ENCODE measurements at regions not wholly inside any gene's neighbourhood (a gene's known extent, or its start where the extent isn't known, plus 50 kb on each side); places are given as distances from the start of the nearest gene placed in this dataset.

DNA sequence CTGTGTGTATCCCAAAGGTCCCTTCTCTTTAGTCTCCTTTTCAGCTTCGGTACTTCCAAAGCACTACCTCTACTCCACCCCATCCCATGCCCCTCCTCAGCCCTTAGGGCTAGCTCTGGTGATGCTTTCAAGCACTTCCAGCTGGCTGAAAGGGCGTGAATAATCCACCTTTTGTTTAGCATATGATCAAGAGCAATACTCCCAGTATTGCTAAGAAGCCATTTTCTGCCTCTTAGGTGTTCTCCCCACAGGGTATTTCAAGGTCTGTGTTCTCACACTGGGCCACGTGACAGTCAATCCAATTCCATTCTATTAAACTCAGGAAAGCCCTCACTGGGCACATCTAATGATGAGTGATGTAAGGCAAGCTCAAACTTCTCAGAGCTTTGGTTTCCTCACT, 298.5 kb upstream of the PROX1 start:
- Histone ChIP-seq H3K9me3 (no peaks in the 10 kb centered on the region), H3K27me3 (no peaks in the 10 kb centered on the region), H3K27ac (no peak overlapping the region), H3K36me3 (no peaks in the 10 kb centered on the region), H3K4me3 (no peak overlapping the region), H3K4me1 (no peaks in the 10 kb centered on the region)
- TF ChIP-seq, protein P1, sequence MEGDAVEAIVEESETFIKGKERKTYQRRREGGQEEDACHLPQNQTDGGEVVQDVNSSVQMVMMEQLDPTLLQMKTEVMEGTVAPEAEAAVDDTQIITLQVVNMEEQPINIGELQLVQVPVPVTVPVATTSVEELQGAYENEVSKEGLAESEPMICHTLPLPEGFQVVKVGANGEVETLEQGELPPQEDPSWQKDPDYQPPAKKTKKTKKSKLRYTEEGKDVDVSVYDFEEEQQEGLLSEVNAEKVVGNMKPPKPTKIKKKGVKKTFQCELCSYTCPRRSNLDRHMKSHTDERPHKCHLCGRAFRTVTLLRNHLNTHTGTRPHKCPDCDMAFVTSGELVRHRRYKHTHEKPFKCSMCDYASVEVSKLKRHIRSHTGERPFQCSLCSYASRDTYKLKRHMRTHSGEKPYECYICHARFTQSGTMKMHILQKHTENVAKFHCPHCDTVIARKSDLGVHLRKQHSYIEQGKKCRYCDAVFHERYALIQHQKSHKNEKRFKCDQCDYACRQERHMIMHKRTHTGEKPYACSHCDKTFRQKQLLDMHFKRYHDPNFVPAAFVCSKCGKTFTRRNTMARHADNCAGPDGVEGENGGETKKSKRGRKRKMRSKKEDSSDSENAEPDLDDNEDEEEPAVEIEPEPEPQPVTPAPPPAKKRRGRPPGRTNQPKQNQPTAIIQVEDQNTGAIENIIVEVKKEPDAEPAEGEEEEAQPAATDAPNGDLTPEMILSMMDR (IDR thresholded peaks at IDR 0.05): no peak
- no peak for DNase-seq (ENCODE audit: low spot score)

DNA sequence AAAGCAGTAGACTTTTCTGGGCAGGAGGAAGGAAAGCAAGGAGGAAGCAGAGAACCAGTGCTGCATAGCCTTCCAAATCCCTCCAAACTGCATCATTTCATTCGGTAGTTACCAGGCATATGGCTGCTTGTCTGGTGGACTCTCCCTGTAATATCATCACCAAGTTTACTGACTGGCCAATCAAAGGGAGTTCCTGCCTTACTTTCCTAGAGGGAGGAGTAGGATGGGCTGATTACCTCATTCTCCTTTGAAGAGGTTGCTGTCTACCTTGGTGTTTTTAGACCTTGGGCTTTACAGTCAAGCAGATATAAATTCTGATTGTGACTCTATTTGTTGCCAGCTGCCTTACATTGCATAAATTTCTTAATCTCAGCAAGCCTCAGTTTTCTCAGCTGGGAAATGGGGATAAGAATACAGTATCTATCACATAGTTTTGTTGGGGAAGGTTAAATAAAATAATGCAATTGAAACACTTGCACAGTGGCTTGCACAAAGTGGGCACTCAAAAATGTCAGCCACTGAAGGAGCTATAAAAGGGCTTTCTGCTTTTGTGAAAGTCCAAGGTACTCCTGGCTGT, 297.3 kb upstream of the PROX1 start:
- H3K27ac ChIP-seq: no peak overlapping the region
- H3K9me3 ChIP-seq: no peaks in the 10 kb centered on the region
- H3K27me3 ChIP-seq: no peaks in the 10 kb centered on the region
- no peak overlapping the region for H3K4me3 ChIP-seq
- DNase-seq (ENCODE audit: low spot score): no peak
- no peaks in the 10 kb centered on the region for H3K36me3 ChIP-seq
- TF ChIP-seq, protein P1 (IDR thresholded peaks at IDR 0.05): no peak
- no peaks in the 10 kb centered on the region for H3K4me1 ChIP-seq

DNA sequence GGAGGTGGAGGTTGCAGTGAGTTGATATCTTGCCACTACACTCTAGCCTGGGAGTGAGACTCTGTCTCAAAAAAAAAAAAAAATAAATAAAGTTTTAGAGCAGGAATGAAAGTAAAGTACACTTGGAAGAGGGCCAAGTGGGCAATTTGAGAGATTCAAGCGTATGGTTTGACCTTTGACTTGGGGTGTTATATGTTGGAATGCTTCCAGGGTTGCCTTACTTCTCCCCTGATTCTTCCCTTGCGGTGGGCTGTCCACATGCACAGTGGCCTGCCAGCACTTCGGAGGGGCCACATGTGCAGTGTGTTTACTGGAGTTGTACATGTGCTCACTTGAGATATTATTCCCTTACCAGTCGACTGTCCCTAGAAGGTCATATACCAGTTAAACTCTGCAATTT, 295.5 kb upstream of the PROX1 start:
- Histone ChIP-seq H3K27ac (no peak overlapping the region), H3K27me3 (no peaks in the 10 kb centered on the region), H3K4me3 (no peak overlapping the region), H3K4me1 (no peaks in the 10 kb centered on the region), H3K36me3 (no peaks in the 10 kb centered on the region), H3K9me3 (no peaks in the 10 kb centered on the region)
- TF ChIP-seq, protein P1 (IDR thresholded peaks at IDR 0.05): no peak
- no peak for DNase-seq (ENCODE audit: low spot score)

DNA sequence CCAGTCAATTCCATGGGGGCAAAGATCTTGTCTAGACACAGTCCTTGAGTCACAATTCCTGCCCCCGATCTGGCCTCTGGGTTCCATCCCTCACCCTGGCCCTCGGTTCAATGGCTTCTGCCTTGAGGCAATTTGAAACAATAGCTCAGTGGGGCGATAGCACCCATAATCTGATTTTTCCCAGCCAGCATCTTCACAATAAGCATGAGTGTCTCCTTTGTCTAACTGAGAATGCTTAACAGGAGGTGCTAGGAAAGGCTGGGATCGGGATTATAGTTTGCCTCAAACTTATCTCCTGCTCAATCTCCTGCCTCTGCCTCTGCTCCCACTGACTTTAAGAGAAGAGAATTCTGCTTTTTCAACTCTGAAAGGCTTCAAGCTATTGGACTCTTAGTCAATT, 293.9 kb upstream of the PROX1 start:
- Histone ChIP-seq H3K9me3 (no peaks in the 10 kb centered on the region), H3K27me3 (no peaks in the 10 kb centered on the region), H3K27ac (no peak overlapping the region), H3K36me3 (no peaks in the 10 kb centered on the region), H3K4me1 (no peaks in the 10 kb centered on the region), H3K4me3 (no peak overlapping the region)
- TF ChIP-seq, protein P1 (IDR thresholded peaks at IDR 0.05): no peak
- no peak for DNase-seq (ENCODE audit: low spot score)

DNA sequence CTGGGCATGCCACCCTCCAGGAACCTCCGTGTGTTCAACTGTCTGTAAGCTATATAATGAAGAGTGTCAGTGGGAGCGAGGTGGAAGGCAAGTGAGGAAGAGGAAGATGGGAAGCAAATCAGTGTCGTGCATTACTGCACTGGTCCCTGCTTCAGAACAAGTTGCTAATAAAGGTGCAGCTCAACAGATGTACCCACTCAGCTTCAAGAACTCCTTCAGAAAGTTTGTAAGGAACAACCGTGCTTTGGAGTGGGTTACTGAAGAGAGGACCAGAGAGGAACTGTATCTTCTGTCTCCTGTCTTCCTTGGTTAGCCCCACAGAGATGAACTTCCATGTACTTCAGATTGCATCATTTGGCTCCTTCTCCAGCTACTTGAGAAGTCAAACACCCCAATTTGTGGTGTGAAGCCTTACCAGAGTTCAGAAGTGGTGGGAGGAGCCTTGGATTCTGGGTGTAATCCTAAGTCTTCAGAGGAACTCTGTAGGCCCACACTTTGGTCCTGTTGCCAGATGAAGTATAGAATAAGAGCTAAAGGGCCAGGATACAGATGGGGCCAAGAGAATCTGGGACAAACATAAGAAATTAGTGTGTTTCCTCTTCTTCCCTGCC, 290.5 kb upstream of the PROX1 start:
- H3K4me1 ChIP-seq: no peaks in the 10 kb centered on the region
- H3K27me3 ChIP-seq: no peaks in the 10 kb centered on the region
- DNase-seq (ENCODE audit: low spot score): no peak
- TF ChIP-seq, protein P1 (IDR thresholded peaks at IDR 0.05): no peak
- H3K9me3 ChIP-seq: no peaks in the 10 kb centered on the region
- no peaks in the 10 kb centered on the region for H3K36me3 ChIP-seq
- no peak overlapping the region for H3K4me3 ChIP-seq
- H3K27ac ChIP-seq: no peak overlapping the region
